ENCODE measurements at regions not wholly inside any gene's neighbourhood (a gene's known extent, or its start where the extent isn't known, plus 50 kb on each side); places are given as distances from the start of the nearest gene placed in this dataset.
"Not testable (repeated sequence)": the region's sequence is repeated elsewhere in the genome, so short reads cannot be mapped to it uniquely, and the experiment has no call there.

DNA sequence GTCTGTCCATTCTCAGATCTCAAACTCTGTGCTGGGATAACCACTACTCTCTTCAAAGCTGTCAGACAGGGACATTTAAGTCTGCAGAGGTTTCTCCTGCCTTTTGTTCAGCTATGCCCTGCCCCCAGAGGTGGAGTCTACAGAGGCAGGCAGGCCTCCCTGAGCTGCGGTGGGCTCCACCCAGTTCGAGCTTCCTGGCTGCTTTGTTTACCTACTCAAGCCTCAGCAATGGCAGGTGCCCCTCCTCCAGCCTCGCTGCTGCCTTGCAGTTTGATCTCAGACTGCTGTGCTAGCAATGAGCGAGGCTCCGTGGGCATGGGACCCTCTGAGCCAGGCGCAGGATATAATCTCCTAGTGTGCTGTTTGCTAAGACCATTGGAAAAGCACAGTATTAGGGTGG lies 53.1 kb upstream of the HUNK start:
- H3K27me3 ChIP-seq (ENCODE audit: control insufficient read depth in 3 of 3, insufficient read depth in 3 of 3, low read length in 2 of 3); H3K4me1 ChIP-seq (ENCODE audit: control insufficient read depth in 5 of 5, insufficient read depth in 5 of 5, low read length in 5 of 5); H3K9ac ChIP-seq (ENCODE audit: insufficient read depth in 1 of 2, low read length in 2 of 2); H3K27ac ChIP-seq (ENCODE audit: low read depth in 1 of 2, low read length in 1 of 2); DNase-seq; H3K36me3 ChIP-seq (ENCODE audit: control insufficient read depth in 4 of 4, insufficient read depth in 4 of 4, low read length in 4 of 4); H3K9me3 ChIP-seq (ENCODE audit: control insufficient read depth in 4 of 4, insufficient read depth in 3 of 4, low read length in 3 of 4); H3K4me3 ChIP-seq; ATAC-seq (ENCODE audit: insufficient read depth, low FRiP score): not testable (repeated sequence)
- WGBS, 2 donors = 74 to 83% methylated on average over 6 of the region's 6 CpGs

DNA sequence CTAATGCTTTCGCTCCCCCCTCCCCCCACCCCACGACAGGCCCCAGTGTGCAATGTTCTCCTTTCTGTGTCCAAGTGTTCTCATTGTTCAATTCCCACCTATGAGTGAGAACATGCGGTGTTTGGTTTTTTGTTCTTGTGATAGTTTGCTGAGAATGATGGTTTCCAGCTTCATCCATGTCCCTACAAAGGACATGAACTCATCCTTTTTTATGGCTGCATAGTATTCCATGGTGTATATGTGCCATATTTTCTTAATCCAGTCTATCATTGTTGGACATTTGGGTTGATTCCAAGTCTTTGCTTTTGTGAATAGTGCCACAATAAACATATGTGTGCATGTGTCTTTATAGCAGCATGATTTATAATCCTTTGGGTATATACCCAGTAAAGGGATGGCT lies 58.5 kb upstream of the HUNK start:
- H3K4me3 ChIP-seq; H3K4me1 ChIP-seq (ENCODE audit: control insufficient read depth in 5 of 5, insufficient read depth in 5 of 5, low read length in 5 of 5); H3K27me3 ChIP-seq (ENCODE audit: control insufficient read depth in 3 of 3, insufficient read depth in 3 of 3, low read length in 2 of 3); H3K9me3 ChIP-seq (ENCODE audit: control insufficient read depth in 4 of 4, insufficient read depth in 3 of 4, low read length in 3 of 4); DNase-seq; H3K36me3 ChIP-seq (ENCODE audit: control insufficient read depth in 4 of 4, insufficient read depth in 4 of 4, low read length in 4 of 4); H3K27ac ChIP-seq (ENCODE audit: low read depth in 1 of 2, low read length in 1 of 2); ATAC-seq (ENCODE audit: insufficient read depth, low FRiP score); H3K9ac ChIP-seq (ENCODE audit: insufficient read depth in 1 of 2, low read length in 2 of 2): not testable (repeated sequence)
- 93 to 97% methylated on average over 3 of the region's 3 CpGs for WGBS, 2 donors

DNA sequence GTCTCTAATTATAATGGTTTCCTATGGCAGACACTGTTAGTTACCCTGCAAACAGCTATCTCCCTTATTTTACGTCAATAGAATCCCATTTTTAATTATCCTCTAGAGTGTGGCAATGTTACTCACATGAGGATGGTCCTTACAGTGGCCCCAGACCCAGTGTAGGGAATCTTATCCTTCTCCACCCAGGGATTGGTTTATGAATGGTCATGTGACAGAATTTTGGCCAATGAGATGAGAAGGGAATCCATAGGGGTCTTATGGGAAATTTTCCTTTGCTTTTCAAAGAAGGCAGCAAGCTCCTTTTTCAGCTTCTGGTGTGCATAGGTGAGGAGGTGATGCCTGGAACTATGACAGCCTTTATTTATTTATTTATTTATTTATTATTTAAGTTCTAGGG lies 59.0 kb upstream of the HUNK start:
- Histone ChIP-seq H3K27ac (ENCODE audit: low read depth in 1 of 2, low read length in 1 of 2) (no peak overlapping the region), H3K4me3 (no peak overlapping the region), H3K9ac (ENCODE audit: insufficient read depth in 1 of 2, low read length in 2 of 2) (no peak overlapping the region), H3K27me3 (ENCODE audit: control insufficient read depth in 3 of 3, insufficient read depth in 3 of 3, low read length in 2 of 3) (no peaks in the 10 kb centered on the region), H3K4me1 (ENCODE audit: control insufficient read depth in 5 of 5, insufficient read depth in 5 of 5, low read length in 5 of 5) (no peaks in the 10 kb centered on the region), H3K9me3 (ENCODE audit: control insufficient read depth in 4 of 4, insufficient read depth in 3 of 4, low read length in 3 of 4) (no peaks in the 10 kb centered on the region), H3K36me3 (ENCODE audit: control insufficient read depth in 4 of 4, insufficient read depth in 4 of 4, low read length in 4 of 4) (no peaks in the 10 kb centered on the region)
- no peak for ATAC-seq (ENCODE audit: insufficient read depth, low FRiP score)
- DNase-seq = no peak
- TF ChIP-seq, protein P1, sequence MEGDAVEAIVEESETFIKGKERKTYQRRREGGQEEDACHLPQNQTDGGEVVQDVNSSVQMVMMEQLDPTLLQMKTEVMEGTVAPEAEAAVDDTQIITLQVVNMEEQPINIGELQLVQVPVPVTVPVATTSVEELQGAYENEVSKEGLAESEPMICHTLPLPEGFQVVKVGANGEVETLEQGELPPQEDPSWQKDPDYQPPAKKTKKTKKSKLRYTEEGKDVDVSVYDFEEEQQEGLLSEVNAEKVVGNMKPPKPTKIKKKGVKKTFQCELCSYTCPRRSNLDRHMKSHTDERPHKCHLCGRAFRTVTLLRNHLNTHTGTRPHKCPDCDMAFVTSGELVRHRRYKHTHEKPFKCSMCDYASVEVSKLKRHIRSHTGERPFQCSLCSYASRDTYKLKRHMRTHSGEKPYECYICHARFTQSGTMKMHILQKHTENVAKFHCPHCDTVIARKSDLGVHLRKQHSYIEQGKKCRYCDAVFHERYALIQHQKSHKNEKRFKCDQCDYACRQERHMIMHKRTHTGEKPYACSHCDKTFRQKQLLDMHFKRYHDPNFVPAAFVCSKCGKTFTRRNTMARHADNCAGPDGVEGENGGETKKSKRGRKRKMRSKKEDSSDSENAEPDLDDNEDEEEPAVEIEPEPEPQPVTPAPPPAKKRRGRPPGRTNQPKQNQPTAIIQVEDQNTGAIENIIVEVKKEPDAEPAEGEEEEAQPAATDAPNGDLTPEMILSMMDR (IDR thresholded peaks at IDR 0.05; ENCODE audit: control extremely low read depth, extremely low read depth) = no peak
- WGBS, 2 donors = 97 to 100% methylated on average over 1 of the region's 1 CpG

DNA sequence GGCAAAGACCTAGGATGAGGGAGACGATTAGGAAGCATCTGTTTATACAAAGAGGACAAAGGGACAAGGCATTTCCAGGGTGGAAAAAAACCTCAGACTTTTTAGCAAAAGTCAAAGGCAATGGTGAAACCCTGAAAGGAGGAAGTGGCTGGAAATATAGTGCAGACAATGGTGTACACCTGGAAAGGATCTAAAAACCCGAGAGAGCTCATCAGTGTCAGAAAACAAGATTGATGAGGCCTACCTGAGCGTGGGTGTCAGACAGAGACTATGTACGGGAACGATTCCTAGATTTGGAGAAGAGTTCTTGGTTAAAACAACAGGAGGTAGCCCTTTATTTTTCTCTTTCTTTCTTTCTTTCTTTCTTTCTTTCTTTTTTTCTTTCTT lies 68.8 kb upstream of the HUNK start:
- Histone ChIP-seq H3K9ac (ENCODE audit: insufficient read depth in 1 of 2, low read length in 2 of 2) (no peak overlapping the region), H3K4me1 (ENCODE audit: control insufficient read depth in 5 of 5, insufficient read depth in 5 of 5, low read length in 5 of 5) (peaks cover 0 to 11% (median 0%) of the 10 kb centered on the region in 5 donors), H3K27me3 (ENCODE audit: control insufficient read depth in 3 of 3, insufficient read depth in 3 of 3, low read length in 2 of 3) (peaks cover 0 to 10% (median 0%) of the 10 kb centered on the region in 3 donors), H3K36me3 (ENCODE audit: control insufficient read depth in 4 of 4, insufficient read depth in 4 of 4, low read length in 4 of 4) (no peaks in the 10 kb centered on the region), H3K4me3 (no peak overlapping the region), H3K9me3 (ENCODE audit: control insufficient read depth in 4 of 4, insufficient read depth in 3 of 4, low read length in 3 of 4) (no peaks in the 10 kb centered on the region), H3K27ac (ENCODE audit: low read depth in 1 of 2, low read length in 1 of 2) (peak overlapping the region in 1 of 2 donors; percentile 54)
- DNase-seq = no peak
- ATAC-seq (ENCODE audit: insufficient read depth, low FRiP score) = no peak
- WGBS, 2 donors = 29 to 49% methylated on average over 5 of the region's 5 CpGs
- TF ChIP-seq, protein P1 (IDR thresholded peaks at IDR 0.05; ENCODE audit: control extremely low read depth, extremely low read depth) = no peak

Measured in lung (tissue), 11 donors.